ENCODE measurements at regions not wholly inside any gene's neighbourhood (a gene's known extent, or its start where the extent isn't known, plus 50 kb on each side); places are given as distances from the start of the nearest gene placed in this dataset.
"Not testable (repeated sequence)": the region's sequence is repeated elsewhere in the genome, so short reads cannot be mapped to it uniquely, and the experiment has no call there.

DNA sequence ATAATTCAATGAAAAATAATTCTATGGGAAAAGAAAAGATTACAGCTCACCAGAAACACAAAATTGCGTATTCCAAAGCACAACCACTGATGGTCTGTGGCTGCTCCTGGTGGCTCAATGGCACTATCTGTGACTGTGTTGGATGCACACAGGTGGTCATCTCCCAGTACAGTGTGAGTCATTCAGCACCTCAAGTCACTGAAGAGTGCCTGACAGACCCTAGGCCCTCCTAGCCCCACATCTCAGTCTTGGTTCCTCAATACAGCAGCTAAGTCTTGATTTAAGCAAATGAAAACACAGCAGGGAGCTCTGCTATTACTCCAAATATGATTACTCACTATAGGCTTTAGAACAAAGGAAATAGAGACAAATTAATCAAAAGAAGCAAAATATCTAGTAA lies 233.4 kb upstream of the FRG1 start:
- not testable (repeated sequence) for H3K79me1 ChIP-seq (ENCODE audit: low read depth, low read length); H3K27me3 ChIP-seq (ENCODE audit: control insufficient read depth in 3 of 3, insufficient read depth in 3 of 3, low read depth in 1 of 3, low read length in 3 of 3); H4K91ac ChIP-seq (ENCODE audit: low read depth, low read length, poor library complexity); H2BK12ac ChIP-seq (ENCODE audit: low read length); H2AK5ac ChIP-seq (ENCODE audit: low read depth, low read length); H2BK15ac ChIP-seq (ENCODE audit: low read length); H2BK120ac ChIP-seq (ENCODE audit: low read depth, low read length); H3K4me1 ChIP-seq (ENCODE audit: control insufficient read depth in 2 of 2, insufficient read depth in 1 of 2, low read depth in 1 of 2, low read length in 2 of 2); H3K4me3 ChIP-seq (ENCODE audit: low read length in 2 of 2); H2AFZ ChIP-seq (ENCODE audit: low read length); H2BK5ac ChIP-seq (ENCODE audit: low read length); H3K18ac ChIP-seq (ENCODE audit: low read length); H3K14ac ChIP-seq (ENCODE audit: low read length); H4K8ac ChIP-seq (ENCODE audit: low read depth, low read length); H3K9me3 ChIP-seq (replicated peaks in 1 of 2; ENCODE audit: control insufficient read depth in 2 of 2, insufficient read depth in 1 of 2, low read depth in 1 of 2, low read length in 2 of 2); DNase-seq (ENCODE audit: low spot score); H3K27ac ChIP-seq (replicated peaks; ENCODE audit: low read length); H3K9ac ChIP-seq (ENCODE audit: low read depth, low read length, poor library complexity); H3K36me3 ChIP-seq (replicated peaks in 1 of 2; ENCODE audit: control insufficient read depth in 2 of 2, insufficient read depth in 2 of 2, low read length in 2 of 2); H3K4ac ChIP-seq (ENCODE audit: low read length); H3K4me2 ChIP-seq (ENCODE audit: insufficient read depth, low read length, poor library complexity, severe bottlenecking); H3K23ac ChIP-seq (ENCODE audit: low read depth, low read length, poor library complexity)
- WGBS, 2 donors (ENCODE audit: extremely low coverage in 2 of 2, insufficient read length in 2 of 2, insufficient replicate concordance in 1 of 2) = no CpG with 5 or more reads among the region's 1 CpG

DNA sequence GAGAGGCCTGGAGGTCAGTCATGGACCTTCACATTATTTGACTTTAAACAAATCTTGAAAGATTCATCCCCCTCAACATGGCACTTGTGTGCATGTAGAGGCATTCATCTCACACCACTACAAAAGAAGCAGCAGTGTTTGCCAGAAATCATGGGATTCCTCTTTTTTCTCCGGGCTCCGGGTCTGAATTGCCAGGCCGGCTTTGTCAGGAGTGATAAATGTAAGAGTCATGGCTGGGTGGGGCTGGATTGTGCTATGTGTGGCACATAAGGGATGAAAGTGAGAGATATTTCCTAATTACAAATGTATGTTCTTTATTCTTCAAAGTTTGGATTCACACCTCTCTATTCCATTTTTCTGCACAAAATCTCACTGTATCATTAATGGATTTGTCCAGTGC lies 228.7 kb upstream of the FRG1 start:
- not testable (repeated sequence) for H3K23ac ChIP-seq (ENCODE audit: low read depth, low read length, poor library complexity); H2BK15ac ChIP-seq (ENCODE audit: low read length); H3K79me1 ChIP-seq (ENCODE audit: low read depth, low read length); H3K9ac ChIP-seq (ENCODE audit: low read depth, low read length, poor library complexity); H2AFZ ChIP-seq (ENCODE audit: low read length); H3K27ac ChIP-seq (replicated peaks; ENCODE audit: low read length); DNase-seq (ENCODE audit: low spot score); H3K14ac ChIP-seq (ENCODE audit: low read length); H3K4ac ChIP-seq (ENCODE audit: low read length); H2BK120ac ChIP-seq (ENCODE audit: low read depth, low read length); H4K8ac ChIP-seq (ENCODE audit: low read depth, low read length); H3K36me3 ChIP-seq (replicated peaks in 1 of 2; ENCODE audit: control insufficient read depth in 2 of 2, insufficient read depth in 2 of 2, low read length in 2 of 2); H3K9me3 ChIP-seq (replicated peaks in 1 of 2; ENCODE audit: control insufficient read depth in 2 of 2, insufficient read depth in 1 of 2, low read depth in 1 of 2, low read length in 2 of 2); H4K91ac ChIP-seq (ENCODE audit: low read depth, low read length, poor library complexity); H3K27me3 ChIP-seq (ENCODE audit: control insufficient read depth in 3 of 3, insufficient read depth in 3 of 3, low read depth in 1 of 3, low read length in 3 of 3); H3K18ac ChIP-seq (ENCODE audit: low read length); H3K4me1 ChIP-seq (ENCODE audit: control insufficient read depth in 2 of 2, insufficient read depth in 1 of 2, low read depth in 1 of 2, low read length in 2 of 2); H2BK12ac ChIP-seq (ENCODE audit: low read length); H3K4me2 ChIP-seq (ENCODE audit: insufficient read depth, low read length, poor library complexity, severe bottlenecking); H2AK5ac ChIP-seq (ENCODE audit: low read depth, low read length); H2BK5ac ChIP-seq (ENCODE audit: low read length); H3K4me3 ChIP-seq (ENCODE audit: low read length in 2 of 2)
- WGBS, 2 donors (ENCODE audit: extremely low coverage in 2 of 2, insufficient read length in 2 of 2, insufficient replicate concordance in 1 of 2) = no CpG with 5 or more reads among the region's 3 CpGs

GRCh38 chr4:189721016-189721993 lies 219.4 kb upstream of the FRG1 start:
- Histone ChIP-seq H3K4me3 (ENCODE audit: low read length in 2 of 2) (peak overlapping the region in 1 of 2 donors; percentile 32), H4K8ac (ENCODE audit: low read depth, low read length) (peak overlapping the region; percentile 82), H3K18ac (ENCODE audit: low read length) (peak overlapping the region; percentile 48), H2AFZ (ENCODE audit: low read length) (peak overlapping the region; percentile 56)
- not testable (repeated sequence) for H3K79me1 ChIP-seq (ENCODE audit: low read depth, low read length); H3K9me3 ChIP-seq (replicated peaks in 1 of 2; ENCODE audit: control insufficient read depth in 2 of 2, insufficient read depth in 1 of 2, low read depth in 1 of 2, low read length in 2 of 2); H3K36me3 ChIP-seq (replicated peaks in 1 of 2; ENCODE audit: control insufficient read depth in 2 of 2, insufficient read depth in 2 of 2, low read length in 2 of 2); H4K91ac ChIP-seq (ENCODE audit: low read depth, low read length, poor library complexity); H2AK5ac ChIP-seq (ENCODE audit: low read depth, low read length); H2BK5ac ChIP-seq (ENCODE audit: low read length); H3K27me3 ChIP-seq (ENCODE audit: control insufficient read depth in 3 of 3, insufficient read depth in 3 of 3, low read depth in 1 of 3, low read length in 3 of 3); H3K27ac ChIP-seq (replicated peaks; ENCODE audit: low read length); H3K4me2 ChIP-seq (ENCODE audit: insufficient read depth, low read length, poor library complexity, severe bottlenecking); H3K14ac ChIP-seq (ENCODE audit: low read length); DNase-seq (ENCODE audit: low spot score); H3K4me1 ChIP-seq (ENCODE audit: control insufficient read depth in 2 of 2, insufficient read depth in 1 of 2, low read depth in 1 of 2, low read length in 2 of 2); H2BK15ac ChIP-seq (ENCODE audit: low read length); H3K4ac ChIP-seq (ENCODE audit: low read length); H3K23ac ChIP-seq (ENCODE audit: low read depth, low read length, poor library complexity); H2BK12ac ChIP-seq (ENCODE audit: low read length); H2BK120ac ChIP-seq (ENCODE audit: low read depth, low read length); H3K9ac ChIP-seq (ENCODE audit: low read depth, low read length, poor library complexity)
- no CpG with 5 or more reads among the region's 17 CpGs for WGBS, 2 donors (ENCODE audit: extremely low coverage in 2 of 2, insufficient read length in 2 of 2, insufficient replicate concordance in 1 of 2)

GRCh38 chr4:189722324-189723003 lies 218.2 kb upstream of the FRG1 start:
- Histone ChIP-seq H2AFZ (ENCODE audit: low read length) (peak overlapping the region; percentile 91), H2BK12ac (ENCODE audit: low read length) (peak overlapping the region; percentile 30), H3K14ac (ENCODE audit: low read length) (peak overlapping the region; percentile 31), H3K4me3 (ENCODE audit: low read length in 2 of 2) (peak overlapping the region in 1 of 2 donors; percentile 29)
- H2BK5ac ChIP-seq (ENCODE audit: low read length); H2BK120ac ChIP-seq (ENCODE audit: low read depth, low read length); H3K27me3 ChIP-seq (ENCODE audit: control insufficient read depth in 3 of 3, insufficient read depth in 3 of 3, low read depth in 1 of 3, low read length in 3 of 3); H4K8ac ChIP-seq (ENCODE audit: low read depth, low read length); H3K4ac ChIP-seq (ENCODE audit: low read length); H2AK5ac ChIP-seq (ENCODE audit: low read depth, low read length); H2BK15ac ChIP-seq (ENCODE audit: low read length); H3K18ac ChIP-seq (ENCODE audit: low read length); H3K4me2 ChIP-seq (ENCODE audit: insufficient read depth, low read length, poor library complexity, severe bottlenecking); H3K9me3 ChIP-seq (replicated peaks in 1 of 2; ENCODE audit: control insufficient read depth in 2 of 2, insufficient read depth in 1 of 2, low read depth in 1 of 2, low read length in 2 of 2); H3K4me1 ChIP-seq (ENCODE audit: control insufficient read depth in 2 of 2, insufficient read depth in 1 of 2, low read depth in 1 of 2, low read length in 2 of 2); H4K91ac ChIP-seq (ENCODE audit: low read depth, low read length, poor library complexity); H3K23ac ChIP-seq (ENCODE audit: low read depth, low read length, poor library complexity); H3K9ac ChIP-seq (ENCODE audit: low read depth, low read length, poor library complexity); H3K79me1 ChIP-seq (ENCODE audit: low read depth, low read length); H3K27ac ChIP-seq (replicated peaks; ENCODE audit: low read length); H3K36me3 ChIP-seq (replicated peaks in 1 of 2; ENCODE audit: control insufficient read depth in 2 of 2, insufficient read depth in 2 of 2, low read length in 2 of 2); DNase-seq (ENCODE audit: low spot score): not testable (repeated sequence)
- WGBS, 2 donors (ENCODE audit: extremely low coverage in 2 of 2, insufficient read length in 2 of 2, insufficient replicate concordance in 1 of 2) = no CpG with 5 or more reads among the region's 23 CpGs

Measured in neuronal stem cell (in vitro differentiated cells).